Fibroblast of pulmonary artery (primary cell): ENCODE measurements at regions not wholly inside any gene's neighbourhood (a gene's known extent, or its start where the extent isn't known, plus 50 kb on each side); places are given as distances from the start of the nearest gene placed in this dataset.
"Not testable (repeated sequence)": the region's sequence is repeated elsewhere in the genome, so short reads cannot be mapped to it uniquely, and the experiment has no call there.

ENCODE experiments used
- DNase-seq: peaks from one replicate; pipeline ENCODE4 v3.0.0-alpha.2; 2010; ENCODE audit warnings: low read depth
- H3K4me3 ChIP-seq: replicated peaks from 2 replicates; pipeline ENCODE4 v1.5.1; 2011; ENCODE audit warnings: low read depth, mild to moderate bottlenecking, control low read depth, low read length, moderate library complexity
- TF ChIP-seq, protein P1 (sequence below): IDR thresholded peaks from 2 replicates; pipeline ENCODE4 v1.5.1; 2011; ENCODE audit warnings: mild to moderate bottlenecking, control low read depth, low read length, inconsistent platforms; ENCODE audit errors: missing control alignments

DNA sequence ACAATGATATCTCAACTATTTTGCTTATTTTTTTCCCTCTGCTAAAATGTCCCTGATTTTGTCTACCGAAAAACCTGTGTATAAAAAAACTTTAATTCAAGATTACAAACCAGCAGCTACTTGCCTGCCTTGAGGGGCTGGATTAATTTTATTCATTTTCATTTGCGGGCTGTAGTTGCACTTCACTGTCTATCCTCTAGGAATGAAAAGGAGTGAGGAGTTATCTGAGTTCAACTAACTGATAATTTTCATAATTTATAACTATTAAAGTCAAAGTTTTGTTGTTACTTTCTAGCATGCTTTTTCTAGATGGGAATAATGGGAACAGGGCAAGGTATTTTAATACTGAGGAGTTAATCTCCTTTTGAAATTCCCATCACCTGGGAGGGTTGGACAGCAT lies 50.3 kb upstream of the AGTPBP1 start:
- DNase-seq = not testable (repeated sequence)

DNA sequence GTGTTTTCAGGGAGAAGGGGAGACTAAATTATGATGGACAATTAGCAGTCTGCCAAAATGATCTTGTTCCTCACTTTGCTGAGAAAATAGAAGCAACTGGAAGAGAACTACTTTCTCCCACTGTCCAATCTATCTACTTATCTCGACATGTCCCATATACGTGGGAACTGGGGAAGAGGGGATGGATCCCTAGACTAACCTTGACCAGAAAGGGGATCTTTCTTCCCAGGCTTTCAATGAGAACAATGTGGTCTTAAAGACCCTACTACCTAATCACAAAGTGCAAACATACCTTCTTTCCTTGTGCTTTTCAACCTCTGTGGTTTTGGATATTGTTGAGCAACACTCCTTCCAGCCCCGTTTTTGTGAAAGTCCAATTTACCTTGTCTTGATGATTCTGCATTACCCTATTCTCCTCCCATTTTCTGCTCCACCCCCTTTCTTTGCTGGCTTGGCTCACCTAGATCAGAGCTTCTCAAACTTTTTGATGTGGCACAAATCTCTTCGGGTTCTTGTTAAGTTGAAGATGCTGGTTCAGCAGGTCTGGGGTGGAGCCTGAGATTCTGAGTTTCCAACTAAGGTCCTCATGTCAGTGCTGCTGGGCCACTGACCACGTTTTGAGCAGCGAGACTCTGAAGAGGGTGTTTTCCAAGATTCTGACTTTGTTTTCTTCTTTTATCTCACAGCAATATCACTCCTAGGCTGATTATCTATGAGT lies 61.4 kb upstream of the AGTPBP1 start:
- H3K4me3 ChIP-seq, DNase-seq: not testable (repeated sequence)

More for the DNA sequence above, 50.3 kb upstream of the AGTPBP1 start:
- not testable (repeated sequence) for H3K4me3 ChIP-seq

DNA sequence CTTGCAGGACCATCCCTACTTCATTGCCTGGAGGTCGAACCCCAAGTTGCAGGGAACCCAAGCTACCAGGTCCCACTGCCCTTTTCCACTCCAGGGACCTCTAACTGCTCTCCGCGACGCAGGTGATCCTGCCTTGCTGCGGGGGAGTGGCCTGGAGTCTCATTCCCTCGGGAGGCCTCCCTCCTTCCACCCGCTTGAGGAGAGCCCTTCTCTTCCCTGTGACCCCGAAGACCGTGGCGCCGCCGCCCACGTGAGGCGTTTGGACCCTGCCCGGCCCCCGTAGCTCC lies 63.0 kb upstream of the AGTPBP1 start:
- not testable (repeated sequence) for DNase-seq

DNA sequence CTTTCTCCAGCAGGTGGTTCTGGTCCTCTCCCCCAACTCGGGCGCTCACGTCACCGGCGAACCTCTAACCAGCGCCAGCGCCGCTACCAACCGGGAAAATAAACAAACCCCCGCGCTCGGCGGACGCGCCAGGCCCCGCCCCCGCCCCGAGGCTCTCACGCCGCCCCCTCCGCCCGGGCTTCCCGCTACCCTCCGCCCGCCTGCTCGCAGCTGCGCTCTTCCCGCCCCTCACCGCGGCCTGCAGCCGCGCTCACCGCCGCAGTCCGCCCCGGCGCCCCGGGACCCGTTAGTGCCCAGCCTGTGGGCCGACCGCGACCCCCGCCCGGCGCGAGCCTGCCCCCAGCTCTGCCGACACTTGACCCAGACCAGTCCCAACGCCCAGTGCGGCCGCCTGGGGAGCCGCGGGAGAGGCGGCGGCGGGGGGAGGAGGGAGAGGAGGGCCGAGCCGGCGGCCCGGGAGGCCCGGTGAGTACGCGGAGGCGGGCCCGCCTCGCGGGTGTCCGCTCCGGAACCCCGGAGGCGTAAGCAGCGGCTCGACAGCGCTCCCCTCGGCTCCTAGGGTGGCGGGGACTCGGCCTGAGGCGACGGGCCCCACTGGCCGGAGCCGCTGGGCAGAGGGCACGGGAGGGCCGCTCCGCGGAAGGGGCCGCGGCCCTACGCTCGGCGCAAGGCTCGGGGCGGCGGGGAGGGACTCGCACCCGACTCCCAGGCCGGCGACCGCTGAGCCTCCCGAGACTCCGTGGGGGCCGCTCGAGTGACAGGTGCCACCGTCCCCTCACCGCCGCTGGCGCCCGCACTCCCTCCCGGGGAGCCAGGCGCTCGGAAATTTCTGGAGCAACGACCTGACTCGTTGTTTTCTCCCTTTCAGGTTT lies 63.6 kb upstream of the AGTPBP1 start:
- DNase-seq = peak; percentile 68

More for the DNA sequence above, 63.0 kb upstream of the AGTPBP1 start:
- peak overlapping the region; percentile 68 for H3K4me3 ChIP-seq

DNA sequence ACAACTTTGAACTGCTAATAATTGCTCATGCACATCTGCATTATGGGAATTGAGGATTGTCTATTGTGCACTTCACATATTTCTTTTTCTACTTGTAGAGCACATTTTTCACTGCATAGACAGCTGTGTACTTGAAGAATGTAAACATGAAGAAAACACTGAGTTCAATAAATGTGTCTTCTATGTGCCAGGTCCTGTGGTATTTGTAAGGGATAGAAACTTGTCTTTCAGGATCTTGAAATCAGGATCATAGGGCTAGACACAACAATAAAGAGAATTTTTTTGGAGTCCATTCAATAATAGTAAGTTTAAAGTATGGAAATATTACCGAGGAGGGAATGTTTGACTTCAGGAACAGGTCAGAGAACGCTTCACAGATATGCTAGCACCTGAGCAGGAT lies 66.6 kb upstream of the AGTPBP1 start:
- not testable (repeated sequence) for H3K4me3 ChIP-seq, DNase-seq

More for the DNA sequence above, 63.6 kb upstream of the AGTPBP1 start:
- H3K4me3 ChIP-seq = peak overlapping the region; percentile 68

DNA sequence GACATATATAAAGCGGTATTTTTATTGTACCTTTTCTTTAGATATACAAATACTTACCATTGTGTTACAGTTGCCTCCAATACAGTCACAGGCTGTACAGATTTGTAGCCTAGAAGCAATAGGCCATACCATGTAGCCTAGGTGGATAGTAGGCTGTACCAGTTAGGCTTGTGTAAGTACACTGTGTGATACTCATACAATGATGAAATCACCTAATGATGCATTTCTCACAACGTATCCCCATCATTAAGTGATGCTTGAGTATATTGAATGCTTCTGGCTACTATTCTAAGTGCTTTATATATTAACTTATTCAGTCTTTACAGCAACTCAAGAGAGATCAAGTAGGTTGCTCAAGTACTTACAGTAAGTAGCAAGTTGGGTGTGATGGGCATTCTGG lies 71.6 kb upstream of the AGTPBP1 start:
- not testable (repeated sequence) for DNase-seq, H3K4me3 ChIP-seq

DNA sequence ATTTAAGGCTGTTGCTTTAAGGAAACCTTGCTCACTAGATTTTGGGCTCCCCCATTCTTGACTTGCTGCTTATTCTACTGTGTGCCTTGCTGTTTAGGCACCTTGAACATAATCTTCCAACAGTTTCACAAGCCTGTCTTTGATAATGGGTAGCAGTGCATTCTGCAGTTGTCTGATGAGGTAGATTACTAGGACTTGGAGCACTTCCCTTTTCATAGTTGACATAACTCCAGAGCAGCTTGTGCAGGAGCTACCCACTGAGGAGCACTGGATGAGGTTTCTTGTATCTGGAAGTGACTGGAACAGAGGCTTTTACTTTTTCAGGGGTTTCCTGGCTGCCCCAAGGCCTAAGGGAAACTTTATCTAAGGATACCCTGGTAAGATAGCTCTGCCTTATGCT lies 73.0 kb upstream of the AGTPBP1 start:
- H3K4me3 ChIP-seq, DNase-seq: not testable (repeated sequence)

DNA sequence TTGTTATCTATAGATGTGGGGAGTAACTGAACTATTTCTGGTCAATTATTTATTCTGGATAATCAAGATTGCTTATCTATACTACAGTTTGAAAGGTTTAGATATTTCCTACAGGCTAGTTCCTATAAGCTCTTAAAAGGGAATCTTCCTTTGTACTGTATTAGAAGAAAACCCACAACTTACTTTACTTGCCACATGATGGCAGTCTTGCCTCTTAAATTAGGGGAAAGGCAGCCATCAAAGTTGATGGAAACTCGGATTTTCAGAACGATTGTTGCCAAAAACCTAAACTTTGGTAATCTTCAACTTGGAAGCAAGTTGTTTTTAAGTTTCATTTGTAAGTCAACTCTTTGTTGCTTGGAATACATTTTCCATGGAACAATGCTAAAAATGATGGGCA lies 77.2 kb upstream of the AGTPBP1 start:
- TF ChIP-seq, protein P1, sequence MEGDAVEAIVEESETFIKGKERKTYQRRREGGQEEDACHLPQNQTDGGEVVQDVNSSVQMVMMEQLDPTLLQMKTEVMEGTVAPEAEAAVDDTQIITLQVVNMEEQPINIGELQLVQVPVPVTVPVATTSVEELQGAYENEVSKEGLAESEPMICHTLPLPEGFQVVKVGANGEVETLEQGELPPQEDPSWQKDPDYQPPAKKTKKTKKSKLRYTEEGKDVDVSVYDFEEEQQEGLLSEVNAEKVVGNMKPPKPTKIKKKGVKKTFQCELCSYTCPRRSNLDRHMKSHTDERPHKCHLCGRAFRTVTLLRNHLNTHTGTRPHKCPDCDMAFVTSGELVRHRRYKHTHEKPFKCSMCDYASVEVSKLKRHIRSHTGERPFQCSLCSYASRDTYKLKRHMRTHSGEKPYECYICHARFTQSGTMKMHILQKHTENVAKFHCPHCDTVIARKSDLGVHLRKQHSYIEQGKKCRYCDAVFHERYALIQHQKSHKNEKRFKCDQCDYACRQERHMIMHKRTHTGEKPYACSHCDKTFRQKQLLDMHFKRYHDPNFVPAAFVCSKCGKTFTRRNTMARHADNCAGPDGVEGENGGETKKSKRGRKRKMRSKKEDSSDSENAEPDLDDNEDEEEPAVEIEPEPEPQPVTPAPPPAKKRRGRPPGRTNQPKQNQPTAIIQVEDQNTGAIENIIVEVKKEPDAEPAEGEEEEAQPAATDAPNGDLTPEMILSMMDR = peak; percentile 32
- H3K4me3 ChIP-seq = not testable (repeated sequence)
- DNase-seq = peak; percentile 38

DNA sequence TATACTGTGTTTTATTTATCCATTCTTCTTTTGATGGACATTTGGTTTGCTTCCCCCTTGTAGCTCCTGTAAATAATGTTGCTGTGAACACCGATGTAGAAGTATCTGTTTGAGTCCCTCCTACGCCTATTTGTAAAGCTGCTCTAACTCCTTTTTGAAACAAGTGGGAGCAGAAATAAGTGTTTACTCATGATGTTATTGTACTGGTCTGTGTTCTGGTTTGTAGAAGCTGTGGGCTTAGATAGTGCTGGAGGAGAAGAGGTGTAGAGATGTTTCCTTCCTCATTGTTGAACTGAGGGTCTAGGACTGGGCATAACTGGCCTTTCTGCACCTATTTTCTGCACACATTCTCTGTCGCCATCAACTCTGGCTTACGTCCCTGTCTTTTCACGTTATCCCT lies 78.8 kb upstream of the AGTPBP1 start:
- DNase-seq, H3K4me3 ChIP-seq: not testable (repeated sequence)

DNA sequence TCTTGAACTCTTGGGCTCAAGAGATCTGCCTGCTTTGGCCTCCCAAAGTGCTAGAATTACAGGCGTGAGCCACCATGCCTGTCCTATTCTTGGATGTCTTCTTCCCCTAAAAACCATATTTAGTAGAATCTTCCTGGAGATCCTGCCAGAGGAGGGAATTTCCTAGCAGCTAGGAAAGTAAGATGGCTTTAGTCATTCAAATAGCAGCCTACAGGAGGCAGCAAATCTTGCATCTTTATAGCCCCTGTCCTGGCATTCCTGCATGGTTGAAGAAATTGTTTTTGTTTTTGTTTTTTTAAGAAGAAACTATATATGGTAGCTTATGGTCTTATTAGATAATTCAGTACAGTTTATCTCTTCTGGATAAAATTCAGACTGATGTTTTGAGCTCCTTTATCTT lies 83.2 kb upstream of the AGTPBP1 start:
- not testable (repeated sequence) for H3K4me3 ChIP-seq
- DNase-seq = peak; percentile 44
- TF ChIP-seq, protein P1 = peak; percentile 50

DNA sequence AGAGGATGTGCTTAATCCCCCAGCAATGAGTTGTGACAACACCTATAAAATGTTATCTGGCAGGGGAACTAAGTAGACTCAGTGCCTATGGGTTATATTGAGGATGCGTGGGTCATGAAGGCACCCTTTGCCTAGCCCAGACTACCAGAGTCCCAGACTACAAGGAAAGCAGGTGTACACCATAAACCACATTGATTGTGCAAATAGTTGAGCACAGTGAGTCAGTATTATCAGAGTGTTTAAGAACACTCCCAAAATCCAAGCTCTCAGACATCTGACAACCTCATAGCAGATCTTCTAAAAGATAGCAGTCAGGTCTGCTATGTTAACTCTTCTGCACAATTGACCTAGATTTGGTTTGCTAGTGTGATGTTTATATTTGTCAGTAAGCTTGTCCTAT lies 92.8 kb upstream of the AGTPBP1 start:
- H3K4me3 ChIP-seq, DNase-seq: not testable (repeated sequence)

DNA sequence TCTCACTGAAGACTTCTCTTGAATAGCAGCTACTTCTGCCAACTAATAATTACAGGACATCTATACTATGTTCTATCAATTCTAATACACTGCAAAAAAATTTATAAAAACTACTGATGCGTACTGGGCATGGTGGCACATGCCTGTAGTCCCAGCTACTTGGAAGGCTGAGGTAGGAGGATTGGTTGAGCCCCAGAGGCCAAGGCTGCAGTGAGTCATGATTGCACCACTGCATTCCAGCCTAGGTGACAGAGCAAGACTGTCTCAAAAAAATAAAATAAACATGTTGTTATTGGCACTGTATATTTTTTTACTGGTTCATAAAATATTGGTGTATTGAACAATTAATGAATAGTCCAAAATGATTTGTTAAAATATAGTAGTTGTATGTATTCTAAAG lies 97.0 kb upstream of the NAA35 start:
- peak; percentile 45 for DNase-seq
- not testable (repeated sequence) for H3K4me3 ChIP-seq

DNA sequence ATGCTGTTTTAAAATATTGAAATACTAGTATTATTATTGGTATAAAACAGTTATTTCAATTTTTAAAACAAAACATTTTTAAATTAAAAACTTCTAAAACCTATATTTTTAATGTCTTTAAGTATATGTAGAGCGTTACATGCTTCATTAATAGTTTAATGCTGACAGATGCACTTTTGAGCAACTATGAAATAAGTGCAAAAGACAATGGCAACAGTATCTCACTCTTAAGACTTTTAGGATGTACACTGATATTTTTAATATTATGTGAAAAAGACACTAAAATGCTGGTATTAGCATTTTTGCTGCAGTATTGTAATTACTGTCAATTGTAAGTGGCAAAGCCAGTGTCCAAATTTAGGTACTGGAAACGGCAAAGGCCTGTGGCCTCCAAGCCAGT lies 93.2 kb upstream of the NAA35 start:
- not testable (repeated sequence) for H3K4me3 ChIP-seq, DNase-seq
